PC-9 (cell line): ENCODE measurements at regions not wholly inside any gene's neighbourhood (a gene's known extent, or its start where the extent isn't known, plus 50 kb on each side); places are given as distances from the start of the nearest gene placed in this dataset.

ENCODE experiments used
- CTCF ChIP-seq: fragments of 200-600 bp; sonication (generic); conservative IDR thresholded peaks from 2 replicates; pipeline ENCODE4 v1.6.1; 2017; ENCODE audit warnings: mixed run types, antibody characterized with exemption, mild to moderate bottlenecking, moderate library complexity
- EZH2 ChIP-seq: fragments of 200-600 bp; sonication (generic); IDR thresholded peaks from 2 replicates; pipeline ENCODE4 v1.8.0; 2017; ENCODE audit warnings: antibody characterized with exemption, low read depth

DNA sequence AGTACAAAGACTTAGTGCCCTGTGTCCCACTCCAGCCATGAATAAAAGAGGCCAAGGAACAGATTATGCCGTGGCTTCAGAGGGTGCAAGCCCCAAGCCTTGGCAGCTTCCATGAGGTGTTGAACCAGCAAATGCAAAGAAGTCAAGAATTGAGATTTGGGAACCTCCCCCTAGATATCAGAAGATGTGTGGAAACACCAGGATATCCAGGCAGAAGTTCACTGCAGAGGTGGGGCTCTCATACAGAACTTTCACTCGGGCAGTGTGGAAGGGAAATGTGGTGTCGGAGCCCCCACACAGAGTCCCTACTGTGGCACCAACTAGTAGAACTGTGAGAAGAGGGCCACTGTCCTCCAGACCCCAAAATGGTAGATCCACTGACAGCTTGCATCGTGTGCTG lies 2421.4 kb downstream of the PCDH9 start:
- TF ChIP-seq EZH2 (no peak), CTCF (no peak)
